HG03354 (cell line): ENCODE measurements at regions not wholly inside any gene's neighbourhood (a gene's known extent, or its start where the extent isn't known, plus 50 kb on each side); places are given as distances from the start of the nearest gene placed in this dataset.

Experiments
- ATAC-seq: cut with Tn5 transposase; IDR thresholded peaks from one replicate; pipeline ENCODE4 v1.9.1; 2021; ENCODE audit warnings: mild to moderate bottlenecking; ENCODE audit not compliant: unreplicated experiment, poor library complexity, severe bottlenecking

DNA sequence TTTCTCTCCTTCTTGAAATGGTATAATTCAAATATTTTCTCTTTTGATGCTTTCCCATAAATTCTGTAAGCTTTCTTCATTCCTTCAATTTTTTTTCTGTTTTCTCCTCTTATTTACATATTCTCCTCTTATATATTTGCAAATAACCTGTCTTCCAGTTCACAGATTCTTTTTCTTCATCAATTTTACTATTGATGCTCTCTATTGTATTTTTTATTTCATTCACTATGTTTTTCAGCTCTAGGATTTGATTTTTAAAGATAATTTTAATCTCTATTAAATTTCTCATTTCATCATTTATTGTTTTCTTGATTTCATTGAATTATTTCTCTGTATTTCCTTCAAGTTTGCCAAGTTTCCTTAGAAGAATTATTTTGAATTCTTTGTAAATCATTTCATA is 54.0 kb upstream of the PRPS1L1 start:
- ATAC-seq, result no peak

DNA sequence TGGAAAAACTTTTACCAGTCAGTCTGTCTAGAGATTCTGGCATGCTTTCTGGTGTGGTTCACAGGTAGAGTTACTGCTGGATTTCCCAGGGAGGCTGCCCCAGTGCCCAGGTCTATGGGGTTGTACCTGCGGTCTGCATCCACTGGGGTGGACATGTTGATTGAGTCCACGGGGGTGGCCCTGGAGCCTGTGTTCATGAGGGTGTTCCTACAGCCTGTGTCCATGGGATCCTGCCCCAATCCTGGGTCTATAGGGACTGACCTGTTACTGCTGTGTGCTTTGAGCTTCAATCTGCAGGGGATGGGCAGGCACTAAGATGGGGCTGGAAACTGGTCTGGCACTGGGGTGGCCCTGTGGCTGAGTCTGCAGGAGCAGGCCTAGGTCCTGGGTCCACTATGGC is 54.5 kb upstream of the PRPS1L1 start:
- ATAC-seq, result no peak

DNA sequence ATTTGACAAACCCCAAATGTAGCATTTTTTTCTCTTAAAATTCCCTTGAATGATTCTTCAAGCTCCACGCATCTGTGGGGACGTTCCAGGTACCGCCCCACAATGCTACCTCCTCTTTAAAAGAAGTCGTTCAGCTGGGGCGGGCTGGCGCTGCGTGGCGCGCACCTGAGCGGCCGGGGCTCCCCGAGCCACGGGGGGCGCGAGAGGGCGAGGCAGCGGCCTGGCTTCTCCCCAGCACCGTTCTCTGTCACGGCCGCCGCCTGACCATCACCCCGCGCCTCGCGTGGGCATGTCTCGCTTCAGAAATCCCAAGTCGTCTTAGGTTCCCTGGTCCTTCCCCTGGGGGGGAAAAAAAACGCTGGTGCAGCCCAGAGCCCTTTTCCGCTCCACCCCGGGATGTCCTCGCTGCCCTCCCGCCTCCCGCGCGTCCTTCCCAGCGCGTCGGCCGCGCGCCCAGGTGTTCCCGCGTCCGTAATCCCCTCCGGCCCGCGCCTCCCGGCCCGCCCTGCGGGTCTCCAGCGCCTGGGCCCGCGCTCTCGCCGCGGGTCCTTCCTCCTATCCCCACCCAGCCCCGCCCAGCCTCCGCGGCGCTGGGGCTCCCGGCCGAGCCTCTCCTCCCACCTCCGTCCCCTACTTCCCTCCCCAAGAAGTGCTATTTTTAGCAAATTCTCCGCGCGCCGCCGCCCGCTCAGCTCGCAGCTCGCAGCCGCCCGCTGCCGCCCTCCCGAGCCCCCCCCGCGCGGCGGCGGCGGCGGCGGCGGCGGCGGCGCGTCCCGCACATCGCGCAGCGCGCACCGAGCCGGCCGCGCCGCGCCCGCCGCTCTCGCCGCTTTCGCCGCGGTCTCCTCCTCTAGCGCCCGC is 58.7 kb upstream of the PRPS1L1 start:
- ATAC-seq, result peak; percentile 64

DNA sequence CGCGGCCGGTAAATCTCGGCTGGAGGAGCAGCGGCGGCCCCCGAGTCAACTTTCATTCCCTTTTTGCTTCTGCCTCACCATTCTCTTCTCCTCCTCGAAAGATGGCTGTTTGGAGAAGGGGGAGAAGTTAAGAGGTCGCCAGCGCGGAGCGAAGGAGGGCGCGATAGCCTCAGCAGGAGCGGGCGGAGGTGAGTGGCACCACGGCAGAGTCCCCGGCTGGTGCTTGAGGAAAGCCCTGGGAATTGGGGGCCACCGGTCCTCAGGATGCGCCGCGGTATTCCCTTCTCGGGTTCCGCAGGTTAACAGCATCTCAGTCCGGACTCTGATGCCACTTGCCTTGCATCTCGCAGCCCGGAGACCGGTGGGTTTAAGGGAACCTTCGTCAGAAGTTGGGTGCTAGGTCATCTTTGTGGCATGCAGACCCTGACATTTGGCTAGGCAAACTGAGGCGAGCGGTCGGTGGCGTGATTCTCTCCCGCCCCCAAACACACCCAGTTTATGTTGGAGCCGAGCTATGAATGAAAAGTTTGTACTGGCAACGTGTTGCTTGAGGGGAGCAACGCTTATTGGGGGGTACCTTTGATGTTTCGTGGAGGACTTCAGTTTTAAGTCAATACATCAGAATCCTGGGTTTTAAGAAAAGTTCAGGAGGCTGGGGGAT is 59.5 kb upstream of the PRPS1L1 start:
- ATAC-seq, result peak; percentile 27

DNA sequence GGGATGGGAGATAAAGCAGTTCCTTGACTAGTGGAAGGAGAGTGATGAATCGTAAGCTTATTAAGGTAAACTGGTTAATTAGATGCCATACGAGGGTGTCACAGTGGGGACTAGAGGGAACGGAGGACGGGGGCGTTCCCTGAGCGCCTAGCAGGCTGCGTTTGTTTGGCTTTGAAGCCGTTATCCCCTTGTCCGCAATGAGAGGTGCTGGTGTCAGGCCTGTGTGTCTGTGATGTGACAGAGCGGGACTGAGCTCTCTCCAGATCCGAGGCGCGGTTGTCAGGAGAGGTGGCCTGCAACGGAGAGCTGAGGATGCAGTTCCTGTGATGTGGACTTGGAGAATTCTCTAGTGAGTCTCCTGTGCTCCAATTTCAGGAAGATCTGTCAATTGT is 60.0 kb upstream of the PRPS1L1 start:
- no peak for ATAC-seq

DNA sequence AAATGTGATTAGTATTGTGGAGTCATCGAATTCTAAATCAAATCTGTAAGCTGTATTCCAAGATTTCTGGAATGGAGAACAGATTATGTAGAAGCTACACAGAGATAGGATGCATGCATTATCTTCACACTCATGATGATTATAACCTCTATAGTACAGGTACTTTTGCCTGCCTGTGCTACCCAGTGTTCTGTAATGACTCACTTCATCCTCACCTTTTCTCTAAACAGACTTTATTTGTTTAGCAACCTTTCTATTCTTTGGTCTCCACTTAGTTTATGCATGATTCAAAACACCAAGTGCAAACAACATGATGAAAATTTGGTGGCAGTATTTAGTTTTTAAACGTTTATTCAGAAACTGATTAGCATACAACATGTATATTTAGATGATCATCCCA is 68.4 kb upstream of the PRPS1L1 start:
- no peak for ATAC-seq

DNA sequence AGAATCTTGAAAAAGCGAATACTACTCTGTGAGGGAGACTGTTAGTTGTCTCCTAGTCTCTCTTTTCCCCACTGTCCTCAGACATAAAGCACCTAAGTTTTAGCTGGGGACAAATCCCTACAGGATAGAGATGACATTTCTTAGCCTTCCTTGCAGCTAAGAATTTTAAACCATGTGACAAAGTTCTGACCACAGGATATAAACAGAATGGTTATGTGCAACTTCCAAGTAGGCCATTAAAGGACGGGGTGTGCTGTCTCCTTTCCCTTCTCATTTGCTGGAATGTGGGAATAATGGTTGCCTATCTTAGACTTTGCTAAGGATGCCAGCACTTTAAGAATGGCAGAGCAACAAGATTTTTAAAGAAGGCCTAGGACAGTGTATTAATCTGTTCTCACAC is 74.9 kb upstream of the PRPS1L1 start:
- ATAC-seq, result no peak

DNA sequence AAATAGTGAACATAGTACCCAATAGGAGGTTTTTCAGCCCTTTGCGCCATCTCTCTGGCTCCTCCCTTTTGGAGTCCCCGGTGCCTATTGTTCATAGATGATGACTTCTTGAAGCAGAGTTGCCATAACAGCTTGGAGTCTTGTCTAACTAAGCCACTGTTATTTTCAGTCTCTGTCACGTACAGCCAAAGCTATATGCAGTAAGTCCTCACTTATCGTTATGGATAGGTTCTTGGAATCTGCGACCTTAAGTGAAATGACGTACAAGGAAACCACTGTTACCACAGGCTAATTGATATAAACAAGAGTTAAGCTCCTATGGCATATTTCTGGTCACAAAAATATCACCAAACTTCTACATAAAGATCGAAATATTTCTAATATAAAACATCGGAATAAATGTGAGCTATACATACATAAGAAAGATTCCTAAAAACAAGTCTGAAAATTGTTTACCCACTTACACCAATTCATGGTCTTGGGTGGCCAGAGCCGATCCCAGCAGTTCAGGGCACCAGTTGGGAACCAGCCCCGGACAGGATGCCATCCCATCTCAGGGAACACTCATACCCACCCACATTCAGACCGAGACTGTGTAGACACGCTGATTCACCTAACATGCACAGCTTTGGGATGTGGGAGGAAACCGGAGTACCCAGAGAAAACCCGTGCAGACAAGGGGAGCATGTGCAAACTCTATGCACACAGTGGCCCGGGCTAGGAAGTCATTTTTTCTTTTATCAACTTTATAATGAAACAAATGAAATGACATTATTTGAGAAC is 76.0 kb upstream of the PRPS1L1 start:
- no peak for ATAC-seq

DNA sequence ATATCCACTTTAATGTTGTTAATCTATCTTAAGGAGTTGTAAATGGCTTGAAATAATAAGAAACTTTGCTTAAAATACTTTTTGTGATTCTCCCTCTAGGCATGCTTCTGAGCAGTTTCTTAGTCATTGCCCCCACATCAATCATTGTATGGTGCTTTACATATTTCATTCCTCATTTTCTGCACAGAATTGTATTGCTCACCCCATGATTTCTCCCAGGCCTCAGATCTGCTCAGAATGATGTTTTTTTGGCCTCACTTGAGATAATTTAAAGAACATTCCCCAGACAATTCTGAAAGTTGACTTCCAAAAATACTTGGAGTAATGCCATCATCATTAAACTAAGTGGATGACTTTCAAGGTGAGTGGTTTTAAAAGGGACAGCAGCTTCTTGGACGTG is 82.1 kb upstream of the PRPS1L1 start:
- ATAC-seq, result no peak

DNA sequence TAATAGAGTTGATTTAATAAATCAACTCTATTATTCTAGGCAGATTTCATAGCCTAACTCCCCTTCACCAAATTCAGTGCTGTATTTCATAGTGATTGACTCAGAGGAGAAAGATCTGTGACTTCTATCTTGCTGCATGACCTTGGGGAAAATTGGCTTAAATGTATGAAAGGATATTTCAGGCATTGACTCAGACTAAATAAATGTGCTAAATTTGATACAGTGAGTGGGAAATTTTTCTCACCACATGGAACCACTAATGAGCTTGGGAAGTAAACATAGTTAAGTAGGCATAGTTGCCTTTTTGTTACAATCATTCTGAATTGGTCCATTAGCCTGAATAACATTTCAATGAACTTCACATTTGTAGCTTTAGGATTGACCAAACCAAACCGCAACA is 89.0 kb upstream of the PRPS1L1 start:
- ATAC-seq, result no peak

DNA sequence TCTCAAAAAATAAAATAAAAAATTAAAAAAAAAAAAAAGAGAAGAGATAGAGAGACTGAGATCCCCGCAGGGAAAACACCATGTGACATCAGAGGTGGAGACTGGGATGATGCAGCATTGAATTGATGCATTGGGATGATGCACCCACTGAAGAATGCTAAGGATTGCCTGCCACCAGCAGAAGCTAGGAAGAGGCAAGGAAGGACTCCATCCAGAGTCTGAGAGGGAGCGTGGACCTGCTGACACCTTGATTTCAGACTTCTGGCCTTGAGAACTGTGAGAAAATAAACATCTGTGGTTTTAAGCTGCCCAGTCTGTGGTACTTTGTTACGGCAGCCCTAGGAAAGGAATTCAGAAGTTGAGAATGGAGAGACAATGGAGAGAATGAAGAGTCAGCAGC is 89.8 kb upstream of the PRPS1L1 start:
- ATAC-seq, result no peak

DNA sequence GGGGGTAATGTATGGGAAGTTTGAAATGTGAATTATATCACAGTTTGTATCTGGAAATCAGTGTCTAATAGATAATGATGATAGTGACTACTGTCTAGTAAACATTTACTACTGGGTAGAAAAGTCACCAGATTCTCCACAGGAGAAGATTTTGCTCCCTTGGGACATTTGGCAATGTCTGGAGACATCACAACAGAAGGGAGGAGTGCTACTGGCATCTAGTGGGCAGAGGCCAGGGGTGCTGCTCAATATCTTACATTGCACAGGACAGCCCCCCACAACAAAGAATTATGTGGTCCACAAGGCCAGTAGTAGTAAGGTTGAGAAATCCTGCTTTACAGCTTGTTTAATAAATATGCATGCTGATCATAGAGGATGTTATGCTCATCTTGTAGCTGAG is 92.3 kb upstream of the PRPS1L1 start:
- ATAC-seq, result no peak

DNA sequence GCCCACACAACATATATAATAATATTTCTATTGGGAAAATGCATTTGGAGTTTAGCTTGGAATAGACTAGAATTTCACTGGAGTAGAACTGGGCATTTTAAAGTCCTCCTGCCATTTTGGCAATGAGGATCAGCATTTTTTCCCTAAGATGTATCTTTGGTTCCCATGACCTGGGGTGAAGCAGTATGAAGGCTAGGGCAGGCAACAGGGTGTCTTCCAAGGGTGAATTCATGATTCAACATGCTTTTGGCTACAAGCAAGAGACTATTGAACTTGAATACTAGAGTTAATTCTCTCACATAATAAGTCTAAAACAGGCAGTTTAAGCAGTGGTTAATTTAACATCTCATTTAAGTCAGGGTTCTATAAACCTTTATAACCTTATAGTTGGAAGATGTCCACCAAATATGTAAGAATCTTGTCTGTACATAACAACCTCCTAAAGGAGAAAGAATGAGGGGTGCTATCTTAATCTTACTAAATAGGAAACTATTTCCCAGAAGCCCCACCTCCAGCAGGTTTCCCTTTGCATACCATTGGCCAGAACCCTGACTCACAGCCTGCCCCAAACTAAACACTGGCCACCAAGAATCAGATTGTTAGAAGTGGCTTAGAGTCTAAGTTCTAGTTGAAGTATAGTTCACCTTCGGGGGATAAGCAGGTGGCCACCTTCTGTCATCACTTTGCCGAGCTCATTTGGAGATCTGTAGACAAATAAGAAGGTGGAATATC is 96.0 kb upstream of the PRPS1L1 start:
- ATAC-seq, result no peak

DNA sequence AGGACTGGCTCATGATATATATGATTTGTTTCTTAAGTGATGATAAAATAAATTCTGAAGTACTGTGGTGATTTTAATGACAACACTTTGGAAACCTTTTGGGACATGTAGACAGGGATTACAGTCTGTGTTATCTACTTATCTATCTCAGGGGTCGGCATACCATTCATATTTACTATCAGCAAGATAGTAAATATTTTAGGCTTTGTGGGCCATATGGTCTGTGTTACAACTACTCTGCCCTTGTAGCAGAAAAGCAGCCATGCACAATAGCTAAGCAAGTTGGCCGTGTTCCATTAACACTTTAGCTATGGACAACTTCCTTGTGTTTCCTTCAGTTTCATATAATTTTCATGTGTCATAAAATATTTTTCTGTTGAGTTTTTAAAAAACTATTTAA is 97.8 kb upstream of the PRPS1L1 start:
- ATAC-seq, result no peak

DNA sequence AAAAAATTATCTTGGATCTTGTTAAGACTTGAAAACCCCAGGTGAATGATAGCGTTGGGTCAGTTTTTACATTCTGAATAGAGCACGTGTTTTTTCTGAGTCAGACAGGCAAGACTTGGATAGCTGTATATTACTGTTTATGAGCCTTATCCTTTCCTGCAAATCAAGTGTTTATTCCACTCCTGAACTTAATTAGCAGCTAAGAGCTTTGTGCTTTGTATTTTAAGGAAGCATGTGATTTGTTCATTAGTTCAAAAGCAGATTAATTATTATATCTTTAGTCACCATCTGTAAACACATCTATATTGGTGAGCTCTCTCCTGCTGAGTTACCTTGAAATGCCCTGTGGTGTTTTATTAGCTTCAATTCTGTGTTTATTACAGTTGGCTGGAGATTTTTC is 98.6 kb upstream of the PRPS1L1 start:
- no peak for ATAC-seq

DNA sequence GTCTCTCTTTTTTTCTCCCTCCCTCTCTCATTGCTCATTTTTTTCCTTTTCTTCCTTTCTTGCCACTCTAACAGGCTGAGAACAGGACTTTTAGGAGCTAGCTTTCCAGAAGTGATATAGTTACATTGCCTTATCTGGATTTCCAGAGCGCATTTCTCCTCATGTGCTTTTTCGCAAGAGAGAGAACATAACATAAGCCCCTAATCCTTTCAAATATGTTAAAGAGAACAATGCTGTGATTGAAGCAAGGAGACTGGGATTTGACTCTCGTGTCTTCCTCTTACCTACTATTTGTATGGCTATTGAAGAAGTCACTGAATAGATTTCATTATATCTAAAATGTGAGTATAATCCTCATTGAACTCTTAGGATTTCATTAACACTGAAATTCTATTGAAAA is 101.2 kb upstream of the PRPS1L1 start:
- ATAC-seq, result no peak

DNA sequence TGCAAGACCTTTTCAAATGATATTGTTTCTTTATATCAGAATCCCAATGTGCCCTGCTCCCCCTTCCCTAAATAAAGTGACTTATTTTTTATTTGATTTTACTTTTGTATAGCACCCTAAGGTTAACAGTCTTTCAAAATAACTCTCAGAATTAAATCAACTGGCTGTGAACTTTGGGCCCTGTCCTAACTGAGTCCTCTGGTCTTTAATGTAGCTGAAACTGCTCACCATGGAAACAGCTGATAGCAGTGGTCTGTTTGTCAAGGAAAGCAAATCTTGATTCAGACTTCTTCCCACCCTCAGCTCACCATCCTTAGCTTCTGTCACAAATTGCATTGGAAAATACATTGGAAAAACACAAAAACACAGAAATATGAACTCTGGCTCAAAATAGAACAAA is 105.2 kb upstream of the PRPS1L1 start:
- no peak for ATAC-seq

DNA sequence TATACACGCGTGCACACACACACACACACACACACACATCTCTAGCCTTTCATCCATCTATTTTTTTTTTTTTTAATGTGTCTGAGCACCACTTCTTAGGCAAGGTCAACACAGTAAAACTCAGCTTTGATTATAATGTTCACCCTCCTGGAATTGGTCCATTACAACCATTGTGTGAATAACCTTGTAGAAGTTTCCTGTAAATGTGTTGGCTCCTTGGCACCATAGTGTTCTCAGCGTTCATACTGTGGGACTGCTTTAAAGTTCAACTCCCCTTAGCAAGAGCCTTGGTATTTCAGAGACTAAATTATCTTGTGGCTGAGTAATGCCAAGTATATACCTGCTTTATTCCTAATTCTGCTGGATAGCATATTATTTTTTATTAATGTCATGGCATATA is 106.3 kb upstream of the PRPS1L1 start:
- no peak for ATAC-seq

DNA sequence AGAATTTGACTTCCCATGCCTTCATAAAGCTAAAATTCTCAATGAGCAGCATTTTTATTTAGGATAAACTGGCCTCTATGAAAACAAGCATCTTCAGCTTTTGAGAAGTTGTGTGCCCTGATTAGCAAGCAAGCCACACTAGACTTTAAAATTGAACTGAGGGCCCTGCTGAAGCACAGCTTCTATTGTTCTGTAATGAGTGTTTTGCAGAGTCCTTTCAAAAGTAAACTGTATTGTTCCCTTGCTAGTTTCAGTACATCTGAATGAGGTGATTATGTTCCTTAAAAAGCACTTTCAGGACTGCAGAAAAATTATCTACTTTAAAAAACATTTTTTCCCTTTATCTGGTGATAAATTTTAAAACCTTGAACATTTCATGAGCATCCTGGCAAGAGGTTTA is 113.3 kb upstream of the PRPS1L1 start:
- ATAC-seq, result no peak

DNA sequence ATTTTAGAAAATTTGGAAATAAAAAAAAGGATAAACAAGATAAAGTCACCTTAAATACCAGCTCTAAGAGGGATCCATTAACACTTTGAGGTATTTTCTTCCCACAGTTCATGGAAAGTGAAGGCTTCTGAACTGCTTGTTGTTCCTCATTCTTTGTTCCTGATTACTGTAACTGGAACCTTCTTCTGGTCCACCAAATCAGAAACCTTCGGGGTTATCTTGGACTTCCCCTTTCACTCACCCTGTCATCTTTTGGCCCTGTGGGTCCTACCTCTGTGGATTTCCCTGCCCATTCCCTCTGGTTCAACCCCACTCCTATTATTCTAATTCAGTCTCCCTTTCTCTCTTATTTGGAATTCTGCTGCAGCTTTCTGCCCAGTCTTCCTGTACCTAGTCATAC is 116.5 kb upstream of the PRPS1L1 start:
- no peak for ATAC-seq
